Ishikawa (cell line): ENCODE measurements at regions not wholly inside any gene's neighbourhood (a gene's known extent, or its start where the extent isn't known, plus 50 kb on each side); places are given as distances from the start of the nearest gene placed in this dataset.

Experiments
- CEBPB ChIP-seq: IDR thresholded peaks from 2 replicates; pipeline ENCODE4 v1.6.1; 2012
- CREB1 ChIP-seq: IDR thresholded peaks from 2 replicates; pipeline ENCODE4 v1.6.1; 2012; ENCODE audit warnings: low read depth
- EGR1 ChIP-seq: IDR thresholded peaks from 2 replicates; pipeline ENCODE4 v1.6.1; 2012
- EP300 ChIP-seq: IDR thresholded peaks from 2 replicates; pipeline ENCODE4 v1.6.1; 2012; ENCODE audit warnings: borderline replicate concordance
- FOXM1 ChIP-seq: IDR thresholded peaks from 2 replicates; pipeline ENCODE4 v1.6.1; 2012; ENCODE audit warnings: low read depth, borderline replicate concordance
- NFIC ChIP-seq: IDR thresholded peaks from 2 replicates; pipeline ENCODE4 v1.6.1; 2012
- RAD21 ChIP-seq: IDR thresholded peaks from 2 replicates; pipeline ENCODE4 v1.6.1; 2012; ENCODE audit warnings: low read depth
- TAF1 ChIP-seq: IDR thresholded peaks from 2 replicates; pipeline ENCODE4 v1.6.1; 2012; ENCODE audit warnings: low read depth, mild to moderate bottlenecking
- TCF12 ChIP-seq: IDR thresholded peaks from 2 replicates; pipeline ENCODE4 v1.6.1; 2012; ENCODE audit warnings: low read depth
- TEAD4 ChIP-seq: IDR thresholded peaks from 2 replicates; pipeline ENCODE4 v1.6.1; 2012
- YY1 ChIP-seq: IDR thresholded peaks from 2 replicates; pipeline ENCODE4 v1.6.1; 2012; ENCODE audit warnings: low read depth
- ZBTB7A ChIP-seq: IDR thresholded peaks from 2 replicates; pipeline ENCODE4 v1.6.1; 2012; ENCODE audit warnings: low read depth
- TF ChIP-seq, protein P1 (sequence below): IDR thresholded peaks from 2 replicates; pipeline ENCODE4 v1.6.1; 2012; ENCODE audit warnings: low read depth, mild to moderate bottlenecking
- TF ChIP-seq, protein P2 (sequence below): IDR thresholded peaks from 2 replicates; pipeline ENCODE4 v1.6.1; 2012
- TF ChIP-seq, protein P3 (sequence below): IDR thresholded peaks from 2 replicates; pipeline ENCODE4 v1.6.1; 2012

DNA sequence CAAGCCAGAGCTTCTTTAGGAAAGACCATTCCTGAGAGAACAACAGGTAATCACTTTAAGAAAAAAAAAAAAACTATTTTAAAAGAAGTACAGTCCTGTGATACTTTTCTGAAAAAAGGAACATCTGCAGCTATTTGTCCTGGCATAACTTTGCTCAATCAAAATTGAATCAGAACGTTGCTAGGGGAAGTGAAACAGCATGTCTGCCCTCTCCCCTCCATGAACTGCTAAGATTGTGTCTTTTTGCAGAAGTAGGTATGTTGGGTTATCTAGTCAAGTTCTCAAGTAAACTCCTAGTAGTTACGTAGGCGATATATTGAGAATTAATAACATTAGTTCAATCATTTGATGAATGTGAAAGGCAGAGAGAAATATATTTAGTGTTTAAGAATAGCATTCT, 1013.3 kb downstream of the TUSC7 start:
- no peak for TF ChIP-seq TCF12
- no peak for TF ChIP-seq YY1
- no peak for TF ChIP-seq RAD21
- TF ChIP-seq, protein P1, sequence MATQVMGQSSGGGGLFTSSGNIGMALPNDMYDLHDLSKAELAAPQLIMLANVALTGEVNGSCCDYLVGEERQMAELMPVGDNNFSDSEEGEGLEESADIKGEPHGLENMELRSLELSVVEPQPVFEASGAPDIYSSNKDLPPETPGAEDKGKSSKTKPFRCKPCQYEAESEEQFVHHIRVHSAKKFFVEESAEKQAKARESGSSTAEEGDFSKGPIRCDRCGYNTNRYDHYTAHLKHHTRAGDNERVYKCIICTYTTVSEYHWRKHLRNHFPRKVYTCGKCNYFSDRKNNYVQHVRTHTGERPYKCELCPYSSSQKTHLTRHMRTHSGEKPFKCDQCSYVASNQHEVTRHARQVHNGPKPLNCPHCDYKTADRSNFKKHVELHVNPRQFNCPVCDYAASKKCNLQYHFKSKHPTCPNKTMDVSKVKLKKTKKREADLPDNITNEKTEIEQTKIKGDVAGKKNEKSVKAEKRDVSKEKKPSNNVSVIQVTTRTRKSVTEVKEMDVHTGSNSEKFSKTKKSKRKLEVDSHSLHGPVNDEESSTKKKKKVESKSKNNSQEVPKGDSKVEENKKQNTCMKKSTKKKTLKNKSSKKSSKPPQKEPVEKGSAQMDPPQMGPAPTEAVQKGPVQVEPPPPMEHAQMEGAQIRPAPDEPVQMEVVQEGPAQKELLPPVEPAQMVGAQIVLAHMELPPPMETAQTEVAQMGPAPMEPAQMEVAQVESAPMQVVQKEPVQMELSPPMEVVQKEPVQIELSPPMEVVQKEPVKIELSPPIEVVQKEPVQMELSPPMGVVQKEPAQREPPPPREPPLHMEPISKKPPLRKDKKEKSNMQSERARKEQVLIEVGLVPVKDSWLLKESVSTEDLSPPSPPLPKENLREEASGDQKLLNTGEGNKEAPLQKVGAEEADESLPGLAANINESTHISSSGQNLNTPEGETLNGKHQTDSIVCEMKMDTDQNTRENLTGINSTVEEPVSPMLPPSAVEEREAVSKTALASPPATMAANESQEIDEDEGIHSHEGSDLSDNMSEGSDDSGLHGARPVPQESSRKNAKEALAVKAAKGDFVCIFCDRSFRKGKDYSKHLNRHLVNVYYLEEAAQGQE: no peak
- no peak for TF ChIP-seq CEBPB
- no peak for TF ChIP-seq NFIC
- TF ChIP-seq, protein P2, sequence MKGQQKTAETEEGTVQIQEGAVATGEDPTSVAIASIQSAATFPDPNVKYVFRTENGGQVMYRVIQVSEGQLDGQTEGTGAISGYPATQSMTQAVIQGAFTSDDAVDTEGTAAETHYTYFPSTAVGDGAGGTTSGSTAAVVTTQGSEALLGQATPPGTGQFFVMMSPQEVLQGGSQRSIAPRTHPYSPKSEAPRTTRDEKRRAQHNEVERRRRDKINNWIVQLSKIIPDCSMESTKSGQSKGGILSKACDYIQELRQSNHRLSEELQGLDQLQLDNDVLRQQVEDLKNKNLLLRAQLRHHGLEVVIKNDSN: no peak
- TF ChIP-seq TAF1: no peak
- no peak for TF ChIP-seq FOXM1
- TF ChIP-seq CREB1: no peak
- no peak for TF ChIP-seq EGR1
- TF ChIP-seq EP300: no peak
- TF ChIP-seq, protein P3, sequence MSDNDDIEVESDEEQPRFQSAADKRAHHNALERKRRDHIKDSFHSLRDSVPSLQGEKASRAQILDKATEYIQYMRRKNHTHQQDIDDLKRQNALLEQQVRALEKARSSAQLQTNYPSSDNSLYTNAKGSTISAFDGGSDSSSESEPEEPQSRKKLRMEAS: no peak
- no peak for TF ChIP-seq ZBTB7A
- no peak for TF ChIP-seq TEAD4

DNA sequence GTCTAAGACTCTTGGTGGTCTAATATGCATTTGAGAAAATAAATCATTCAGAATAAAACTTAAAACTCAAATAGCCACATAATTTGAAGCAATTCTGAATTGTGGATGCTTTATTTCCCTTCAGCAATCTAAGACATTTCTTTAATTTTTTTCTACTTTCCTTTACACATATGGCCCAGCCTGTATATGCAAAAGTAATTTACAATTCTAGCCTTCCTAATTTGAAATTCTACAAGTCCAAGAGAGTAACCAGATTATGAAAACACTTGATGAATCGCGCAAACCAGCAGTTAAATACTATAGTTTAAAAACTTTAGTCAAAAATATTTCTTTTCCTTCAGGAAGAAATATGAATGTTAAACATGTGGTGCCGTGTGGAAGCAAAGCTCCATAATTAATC, 1014.2 kb downstream of the TUSC7 start:
- TF ChIP-seq TAF1 (no peak), CREB1 (no peak), NFIC (no peak), ZBTB7A (no peak), FOXM1 (no peak), EP300 (no peak), RAD21 (no peak)

DNA sequence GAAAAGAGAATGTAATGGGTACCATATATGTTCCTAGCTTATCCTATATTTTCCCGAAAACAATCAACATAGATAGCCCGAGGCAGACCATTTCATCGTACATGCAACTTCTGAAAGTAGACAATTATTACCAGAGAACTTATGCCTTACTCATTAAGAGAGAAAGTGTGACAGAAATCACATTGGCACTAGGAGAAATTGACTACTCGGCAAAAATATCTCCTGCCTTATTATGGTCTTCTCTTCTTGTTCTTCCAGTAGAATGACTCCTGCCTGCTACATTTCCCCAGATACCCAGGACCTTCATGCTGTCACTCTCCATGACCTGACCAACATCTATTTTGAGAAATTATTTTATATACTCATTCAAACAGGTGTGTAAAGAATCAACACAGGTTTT, 1015.7 kb downstream of the TUSC7 start:
- TF ChIP-seq TEAD4 (no peak), FOXM1 (no peak), CREB1 (no peak), NFIC (no peak), TAF1 (no peak), YY1 (no peak), EGR1 (no peak), CEBPB (no peak), RAD21 (no peak), TCF12 (no peak), EP300 (no peak), ZBTB7A (no peak)
- TF ChIP-seq, protein P3: no peak
- TF ChIP-seq, protein P2: no peak
- TF ChIP-seq, protein P1: no peak

DNA sequence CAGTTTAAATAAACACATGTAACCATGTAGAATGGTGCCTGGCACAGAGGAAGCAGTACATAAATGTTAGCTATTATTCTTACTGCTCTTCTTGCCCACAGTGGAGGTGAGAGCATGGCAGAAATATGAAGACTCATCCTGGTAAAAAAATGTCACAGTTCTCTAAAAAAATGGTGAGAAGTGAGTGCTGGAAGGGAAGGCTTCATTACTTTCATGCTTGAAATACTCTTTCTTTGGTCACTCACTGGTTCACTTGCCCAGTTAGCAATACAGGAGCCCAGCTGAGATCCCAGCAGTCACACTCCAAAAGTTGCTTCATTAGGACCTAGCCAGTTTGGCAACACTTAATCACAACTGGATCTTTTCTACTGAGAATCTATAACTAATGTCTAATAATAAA, 1017.2 kb downstream of the TUSC7 start:
- no peak for TF ChIP-seq CEBPB
- no peak for TF ChIP-seq ZBTB7A
- no peak for TF ChIP-seq NFIC
- no peak for TF ChIP-seq RAD21
- TF ChIP-seq TEAD4: no peak
- TF ChIP-seq YY1: no peak
- no peak for TF ChIP-seq FOXM1
- TF ChIP-seq, protein P2: no peak
- no peak for TF ChIP-seq EP300
- TF ChIP-seq EGR1: no peak
- TF ChIP-seq, protein P1: no peak
- no peak for TF ChIP-seq TCF12
- TF ChIP-seq, protein P3: no peak
- no peak for TF ChIP-seq TAF1
- TF ChIP-seq CREB1: no peak
